HG03575 (cell line): ENCODE measurements at regions not wholly inside any gene's neighbourhood (a gene's known extent, or its start where the extent isn't known, plus 50 kb on each side); places are given as distances from the start of the nearest gene placed in this dataset.

Experiments
- ATAC-seq: cut with Tn5 transposase; IDR thresholded peaks from one replicate; pipeline ENCODE4 v1.9.1; 2021; ENCODE audit not compliant: unreplicated experiment, insufficient number of reproducible peaks, low FRiP score; ENCODE audit errors: extremely low read depth

DNA sequence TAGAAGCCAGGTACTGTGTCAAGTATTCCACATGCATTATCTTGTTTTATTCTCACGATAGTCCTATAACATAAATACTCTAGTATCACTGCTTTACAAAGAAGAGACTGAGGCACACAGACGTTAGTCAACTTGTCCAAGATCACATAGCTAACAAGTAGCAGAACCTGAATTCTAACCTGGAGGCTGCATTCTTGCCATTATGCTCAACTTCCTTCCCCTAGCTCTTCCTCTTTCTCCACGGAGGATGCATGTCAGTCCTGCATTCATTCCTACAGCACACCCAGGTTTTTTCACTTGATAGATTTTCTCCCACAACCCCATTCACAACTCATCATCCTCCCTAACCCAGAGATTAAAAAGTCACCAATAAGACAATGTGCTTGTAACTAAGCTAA, 388.5 kb upstream of the NFE2L3 start:
- ATAC-seq: no peak

DNA sequence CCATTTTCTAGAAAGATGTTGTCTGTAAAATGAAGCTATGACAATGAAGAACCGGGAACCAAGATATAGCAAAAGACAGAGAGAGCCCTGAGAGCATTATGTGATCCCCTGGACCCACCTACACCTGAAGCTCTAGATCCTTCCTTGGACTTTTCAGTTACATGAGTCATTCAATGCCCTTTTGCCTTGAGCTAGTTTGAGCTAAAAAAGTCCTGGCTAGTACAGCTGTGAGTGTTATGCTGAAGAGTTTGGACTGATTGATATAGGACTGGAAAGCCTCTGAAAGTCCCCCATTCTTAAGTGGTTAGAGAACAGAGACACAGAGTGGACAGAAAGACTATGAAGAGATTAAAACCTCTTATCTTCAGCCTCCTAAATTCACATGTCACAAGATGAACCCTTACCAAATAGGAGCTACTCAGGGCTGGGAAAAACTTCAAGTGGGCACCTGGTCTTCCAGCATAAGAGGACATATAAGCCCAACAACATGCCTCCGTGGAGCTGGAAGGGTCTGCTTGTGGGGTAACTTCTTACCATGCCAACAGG, 386.8 kb upstream of the NFE2L3 start:
- ATAC-seq: no peak

DNA sequence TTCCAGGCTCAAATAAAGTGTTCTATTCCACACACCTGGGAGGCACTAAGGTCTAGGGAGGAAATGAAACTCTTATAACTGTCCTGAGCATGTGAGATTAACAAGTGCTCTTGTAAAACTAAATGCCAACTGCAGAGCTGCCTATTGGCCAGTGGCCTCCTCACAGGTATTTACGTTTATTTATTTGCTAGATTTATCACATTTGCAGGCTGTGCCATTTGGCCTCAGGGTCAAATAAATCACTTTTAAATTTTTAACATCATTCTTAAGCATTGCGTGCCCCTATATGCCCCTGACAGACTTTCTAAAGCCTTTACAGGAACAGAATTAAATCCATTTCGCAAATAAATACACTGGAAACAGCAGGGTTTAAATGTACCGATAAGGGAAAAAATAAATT, 381.8 kb upstream of the NFE2L3 start:
- ATAC-seq: no peak

GRCh38 chr7:25770670-25771069, 381.3 kb upstream of the NFE2L3 start:
- ATAC-seq: no peak

DNA sequence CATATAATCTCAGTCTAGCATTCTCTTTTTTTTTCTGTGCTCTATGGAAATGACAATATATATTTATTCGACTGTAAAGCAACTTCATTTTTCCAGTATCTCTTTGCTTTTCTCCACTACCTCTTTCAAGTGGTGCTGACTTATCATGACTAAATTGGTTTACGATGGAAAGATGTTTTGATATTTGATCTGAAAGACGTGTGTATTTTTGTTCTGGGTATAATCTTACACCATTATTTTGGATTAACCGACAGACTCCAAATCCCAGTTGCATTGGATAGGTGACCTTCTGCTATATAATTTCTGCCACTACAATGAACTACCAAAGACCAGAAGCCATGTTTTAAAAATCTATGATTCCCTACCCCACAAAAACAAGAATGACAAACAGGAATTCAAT, 380.5 kb upstream of the NFE2L3 start:
- no peak for ATAC-seq

DNA sequence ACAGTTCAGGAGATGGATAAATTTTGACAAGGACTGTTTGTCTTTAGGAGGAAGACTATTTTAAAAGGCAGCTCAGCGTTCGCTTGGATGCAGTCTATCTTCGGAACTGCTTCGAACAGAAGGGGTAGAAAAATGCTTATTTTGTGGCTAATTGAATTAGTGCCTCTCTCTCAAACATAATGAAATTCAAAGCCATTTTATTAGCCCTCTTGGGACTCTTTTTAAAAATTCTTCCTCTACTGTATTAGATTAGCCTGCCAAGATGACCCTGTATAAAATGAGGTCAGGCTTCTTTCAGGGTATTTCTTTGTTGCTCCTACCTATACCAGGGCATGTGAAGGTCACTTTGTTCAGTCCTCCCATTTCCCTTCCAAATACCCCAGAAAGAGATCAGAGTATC, 379.2 kb upstream of the NFE2L3 start:
- no peak for ATAC-seq

GRCh38 chr7:25774675-25775074, 377.3 kb upstream of the NFE2L3 start:
- no peak for ATAC-seq

DNA sequence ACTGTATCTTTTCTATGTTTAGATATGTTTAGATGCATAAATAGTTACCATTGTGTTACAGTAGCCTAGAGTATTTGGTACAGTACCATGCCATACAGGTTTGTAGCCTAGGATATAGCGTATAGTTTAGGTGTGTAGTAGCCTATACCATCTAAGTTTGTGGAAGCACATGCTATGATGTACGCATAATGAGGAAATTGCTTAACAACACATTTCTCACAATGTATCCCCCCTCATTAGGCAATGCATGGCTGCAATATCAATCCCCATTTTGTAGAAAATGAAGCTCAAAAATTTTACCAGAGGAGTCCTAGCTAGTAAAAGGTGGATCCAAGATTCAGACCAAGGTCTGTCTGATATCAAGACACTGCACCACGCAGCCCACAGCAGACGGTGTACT, 376.4 kb upstream of the NFE2L3 start:
- ATAC-seq: no peak

- no peak for ATAC-seq
Observed at GRCh38 chr7:25775999-25776743, 375.8 kb upstream of the NFE2L3 start.

DNA sequence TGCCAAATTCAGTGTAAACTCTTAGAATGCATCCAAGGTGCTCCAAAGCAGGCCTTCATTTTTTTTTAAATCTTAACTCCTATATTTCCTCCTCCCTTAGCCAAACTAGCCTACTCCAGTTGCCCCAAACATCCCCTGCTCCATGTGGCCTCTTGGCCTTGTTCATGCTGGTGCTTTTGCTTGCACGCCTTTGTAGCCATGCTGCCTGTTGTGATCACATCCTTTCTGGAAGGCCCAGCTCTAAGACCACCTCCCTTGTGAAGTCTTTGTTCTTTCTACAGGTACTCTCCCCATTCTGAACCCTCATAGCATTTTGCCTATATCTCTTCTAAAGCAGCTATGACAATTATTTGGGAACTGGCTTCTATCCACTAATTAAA, 375.3 kb upstream of the NFE2L3 start:
- no peak for ATAC-seq

DNA sequence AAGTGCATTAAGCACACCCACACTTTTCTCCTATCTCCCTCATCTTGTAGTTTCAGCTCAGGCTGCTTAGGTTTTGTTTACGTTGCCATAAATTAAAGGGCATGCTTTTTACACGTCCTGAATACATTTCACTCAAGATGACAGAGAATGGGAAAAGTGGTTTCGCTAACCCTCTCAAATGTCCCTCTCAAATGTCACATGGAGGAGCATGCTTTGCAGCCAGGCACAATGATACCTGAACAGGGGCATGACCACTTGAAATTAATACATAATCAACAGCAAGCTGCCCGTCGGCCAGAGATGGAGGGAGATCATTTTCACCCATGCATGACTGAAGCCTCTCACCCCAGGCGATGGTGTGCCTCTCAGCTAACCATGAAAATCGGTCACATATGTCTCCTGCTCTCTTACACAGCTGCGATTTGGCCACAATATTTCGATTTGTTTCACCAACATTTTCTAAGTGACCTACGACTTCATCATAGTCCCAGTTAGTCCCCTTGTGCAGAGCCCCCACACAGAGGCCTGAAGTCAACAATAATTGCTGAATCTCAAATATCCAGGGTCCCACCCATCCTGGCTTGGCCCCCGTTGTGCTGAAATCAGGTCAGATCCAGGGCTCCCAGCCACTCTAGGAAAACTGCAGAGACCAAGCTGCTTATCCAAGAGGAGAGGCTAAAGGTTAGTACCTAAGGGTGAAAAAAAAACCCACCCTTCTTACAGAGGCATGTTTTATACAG, 373.9 kb upstream of the NFE2L3 start:
- ATAC-seq: no peak

DNA sequence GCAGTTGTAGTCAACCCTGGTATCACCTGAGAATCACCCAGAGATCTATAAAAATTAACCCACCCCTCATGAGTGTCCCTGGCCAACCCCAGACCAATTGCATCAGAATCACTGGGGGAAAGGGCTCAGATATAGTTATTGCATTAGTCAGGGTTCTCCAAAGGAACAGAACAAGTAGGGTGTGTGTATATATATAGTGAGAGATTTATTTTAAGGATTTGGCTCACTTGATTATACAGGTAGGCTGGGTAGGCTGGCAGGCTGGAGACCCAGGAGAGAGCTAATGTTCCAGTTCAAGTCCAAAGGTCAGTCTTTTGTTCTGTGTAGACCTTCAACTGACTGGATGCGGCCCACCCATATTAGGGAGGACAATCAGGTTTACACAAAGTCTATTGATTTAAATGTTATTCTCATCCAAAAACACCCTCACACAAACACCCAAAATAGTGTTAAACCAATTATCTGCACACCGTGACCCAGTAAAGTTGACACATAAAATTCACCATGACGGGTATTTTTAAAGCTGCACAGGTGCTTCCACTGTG, 372.9 kb upstream of the NFE2L3 start:
- no peak for ATAC-seq

DNA sequence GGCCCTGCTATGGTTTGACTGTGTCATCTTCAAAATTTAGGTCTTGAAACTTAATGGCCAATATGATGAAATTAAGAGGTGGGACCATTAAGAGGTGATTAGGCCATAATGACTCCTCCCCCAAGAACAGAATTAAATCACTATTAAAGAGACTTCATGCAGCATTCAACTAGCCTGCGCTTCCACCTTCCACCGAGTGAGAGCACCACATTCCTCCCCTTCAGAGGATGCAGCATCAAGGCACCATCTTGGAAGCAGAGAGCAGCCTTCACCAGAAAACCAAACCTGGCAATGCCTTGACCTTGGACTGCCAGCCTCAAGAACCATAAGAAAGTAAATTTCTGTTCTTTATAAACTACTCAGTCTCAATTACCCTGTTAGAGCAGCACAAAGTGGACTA, 371.1 kb upstream of the NFE2L3 start:
- no peak for ATAC-seq

GRCh38 chr7:25781704-25782103, 370.3 kb upstream of the NFE2L3 start:
- ATAC-seq: no peak

GRCh38 chr7:25786936-25787335, 365.1 kb upstream of the NFE2L3 start:
- no peak for ATAC-seq

DNA sequence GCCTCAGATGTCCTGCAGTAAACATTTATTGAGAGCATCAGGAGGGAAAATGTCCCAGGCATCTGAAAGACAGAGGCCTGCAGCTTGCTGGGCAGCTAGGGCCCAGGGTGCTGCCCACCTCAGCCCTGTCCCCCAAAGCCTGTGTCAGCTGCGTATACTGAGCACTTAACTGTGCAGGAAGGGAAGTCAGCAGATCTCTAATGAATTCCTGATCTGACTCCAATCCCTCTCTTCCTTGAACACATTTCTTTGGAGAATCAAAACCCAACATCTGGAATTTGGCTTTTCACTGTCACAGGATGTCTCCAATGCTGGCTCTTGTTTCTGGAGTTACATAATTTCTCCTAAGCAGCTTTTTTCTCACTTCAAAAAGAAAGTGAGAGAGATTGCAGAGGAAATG, 364.7 kb upstream of the NFE2L3 start:
- no peak for ATAC-seq

GRCh38 chr7:25788371-25788770, 363.6 kb upstream of the NFE2L3 start:
- ATAC-seq: no peak

- ATAC-seq: no peak
Observed at GRCh38 chr7:25788961-25789620, 362.9 kb upstream of the NFE2L3 start.

DNA sequence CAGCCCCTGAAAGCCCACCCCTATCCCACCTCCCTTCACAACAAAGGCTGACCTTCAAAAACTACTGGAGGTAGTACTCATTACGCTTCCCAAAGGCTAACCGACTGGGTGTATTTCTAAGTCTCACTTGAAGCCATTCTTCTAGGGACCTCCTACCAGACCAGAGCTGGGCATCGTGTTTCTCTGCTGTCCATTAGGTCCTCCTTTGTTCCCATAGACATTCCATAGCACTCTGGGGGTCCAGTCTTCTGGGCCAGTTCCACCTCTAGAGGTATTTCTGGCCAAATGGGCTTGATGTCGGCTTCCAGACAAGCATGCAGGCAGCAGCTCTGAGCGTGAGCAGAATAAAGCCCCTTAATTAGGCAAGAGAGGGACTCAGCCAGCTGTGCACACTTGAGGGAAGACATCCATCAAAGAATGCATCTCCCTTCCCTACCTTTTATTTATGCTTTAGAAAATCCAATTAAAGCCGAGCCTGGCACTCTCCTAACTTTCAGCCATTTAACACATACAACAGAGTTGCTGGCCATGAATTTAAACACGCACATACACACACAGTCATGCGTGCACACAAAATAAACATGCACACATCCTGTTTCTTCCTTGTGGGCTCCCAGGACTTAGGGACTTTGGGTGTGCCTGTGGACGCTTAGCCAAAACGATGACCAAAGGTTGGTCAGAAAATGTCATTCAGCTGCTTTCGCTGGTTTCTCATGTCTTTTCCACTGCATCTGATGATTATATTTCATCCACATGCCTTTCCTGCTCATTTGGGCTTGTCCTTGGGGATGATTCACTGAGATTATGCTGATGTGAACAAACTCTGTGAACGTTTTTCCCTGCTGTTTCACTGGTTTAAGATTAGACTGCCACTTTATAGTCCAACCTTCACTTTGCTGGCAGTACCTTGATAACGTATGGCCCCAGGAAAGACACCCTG, 362.0 kb upstream of the NFE2L3 start:
- no peak for ATAC-seq
